Activated naive CD8-positive, alpha-beta T cell (primary cell): ENCODE measurements at regions not wholly inside any gene's neighbourhood (a gene's known extent, or its start where the extent isn't known, plus 50 kb on each side); places are given as distances from the start of the nearest gene placed in this dataset.

Experiments
- H3K27ac Mint-ChIP-seq: one replicate; pipeline ENCODE4 v1.8.0; 2021; ENCODE audit warnings: mixed read lengths
- H3K27me3 Mint-ChIP-seq: one replicate; pipeline ENCODE4 v1.8.0; 2021; ENCODE audit warnings: mixed read lengths
- H3K36me3 Mint-ChIP-seq: one replicate; pipeline ENCODE4 v1.8.0; 2021; ENCODE audit warnings: mixed read lengths
- H3K4me1 Mint-ChIP-seq: one replicate; pipeline ENCODE4 v1.8.0; 2021; ENCODE audit warnings: low read depth, mixed read lengths
- H3K4me3 Mint-ChIP-seq: one replicate; pipeline ENCODE4 v1.8.0; 2021; ENCODE audit warnings: mild to moderate bottlenecking, mixed read lengths
- H3K9me3 Mint-ChIP-seq: one replicate; pipeline ENCODE4 v1.8.0; 2021; ENCODE audit warnings: low read depth, mixed read lengths

DNA sequence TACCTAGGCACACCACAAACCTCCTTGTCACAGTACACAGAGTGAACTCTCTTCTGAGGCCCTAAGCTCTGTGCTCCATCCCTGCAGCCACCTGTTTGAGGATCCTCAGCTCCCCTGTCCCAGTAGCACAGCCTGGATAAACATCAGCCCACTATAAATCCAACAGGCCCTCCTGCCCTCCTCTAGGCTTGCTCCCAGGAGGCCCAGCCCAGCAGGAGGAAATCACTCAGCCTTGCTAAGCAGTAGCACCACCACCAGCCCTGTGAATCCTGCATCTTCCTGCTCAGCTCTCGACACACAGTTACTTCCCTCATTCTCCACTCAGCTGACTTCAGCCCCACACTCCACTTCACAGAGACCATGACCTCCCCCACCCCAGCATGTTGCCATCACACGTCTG lies 273.9 kb downstream of the BCOR start:
- Mint-ChIP-seq H3K27me3 (no peaks in the 10 kb centered on the region), H3K27ac (no peak overlapping the region), H3K9me3 (no peaks in the 10 kb centered on the region), H3K4me3 (no peak overlapping the region), H3K4me1 (no peaks in the 10 kb centered on the region), H3K36me3 (no peaks in the 10 kb centered on the region)

DNA sequence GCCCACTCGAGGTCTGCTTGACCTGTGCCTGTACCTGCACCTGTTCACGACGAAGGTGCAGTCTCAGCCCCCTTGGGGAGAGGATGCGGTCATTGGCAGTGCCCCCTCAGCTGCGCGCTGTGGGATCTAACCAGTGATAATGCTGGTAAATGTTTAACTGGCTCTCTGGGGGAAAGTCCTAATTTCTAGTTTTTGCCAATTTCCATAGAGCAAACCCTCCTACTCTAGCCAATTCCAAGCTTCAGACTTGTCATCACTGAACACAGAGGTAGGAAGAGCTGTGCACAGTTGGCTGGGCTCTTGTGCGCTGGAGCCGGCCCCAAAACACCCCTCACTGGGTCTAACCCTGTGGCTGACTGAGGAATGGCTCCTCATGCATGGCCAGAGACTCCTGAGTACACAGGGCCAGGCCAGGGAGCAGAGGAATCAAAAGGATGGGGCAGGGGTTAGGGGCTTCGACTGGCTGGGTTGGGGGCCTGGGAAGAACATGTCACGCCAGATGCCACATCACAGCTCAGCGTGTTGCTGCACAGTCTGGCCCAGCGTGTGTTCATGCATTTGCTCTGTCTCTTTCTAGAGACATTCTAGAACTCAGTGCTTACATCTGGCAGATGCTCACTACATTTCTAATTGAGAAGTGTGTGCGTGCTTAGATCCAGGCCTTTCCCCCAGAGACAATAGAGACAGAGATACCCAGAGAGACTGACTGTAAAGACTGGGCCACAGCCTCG lies 270.8 kb downstream of the BCOR start:
- H3K27ac Mint-ChIP-seq = no peak overlapping the region
- no peaks in the 10 kb centered on the region for H3K27me3 Mint-ChIP-seq
- H3K36me3 Mint-ChIP-seq = no peaks in the 10 kb centered on the region
- no peaks in the 10 kb centered on the region for H3K9me3 Mint-ChIP-seq
- no peaks in the 10 kb centered on the region for H3K4me1 Mint-ChIP-seq
- no peak overlapping the region for H3K4me3 Mint-ChIP-seq

DNA sequence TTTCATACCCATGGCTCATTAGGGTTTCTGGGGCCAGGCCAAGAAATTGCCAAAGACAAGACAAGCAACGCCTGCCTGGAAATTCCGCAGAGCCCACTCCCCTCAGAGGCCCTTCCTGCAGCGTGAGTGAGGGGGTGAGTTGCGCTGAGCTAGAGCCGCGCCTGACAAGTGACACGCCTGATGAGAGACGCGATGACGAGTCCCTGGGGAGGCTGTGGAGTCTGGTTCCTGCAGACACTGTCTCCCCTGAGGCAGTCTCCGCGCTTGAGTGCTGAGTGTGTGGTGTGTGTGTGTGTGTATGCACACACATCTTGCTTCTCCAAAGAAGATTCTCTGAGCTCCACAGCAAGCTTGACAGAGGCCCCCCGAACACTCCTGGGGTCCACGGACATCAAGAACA lies 269.8 kb downstream of the BCOR start:
- Mint-ChIP-seq H3K4me1 (no peaks in the 10 kb centered on the region), H3K36me3 (no peaks in the 10 kb centered on the region), H3K27me3 (no peaks in the 10 kb centered on the region), H3K27ac (no peak overlapping the region), H3K9me3 (no peaks in the 10 kb centered on the region), H3K4me3 (no peak overlapping the region)

DNA sequence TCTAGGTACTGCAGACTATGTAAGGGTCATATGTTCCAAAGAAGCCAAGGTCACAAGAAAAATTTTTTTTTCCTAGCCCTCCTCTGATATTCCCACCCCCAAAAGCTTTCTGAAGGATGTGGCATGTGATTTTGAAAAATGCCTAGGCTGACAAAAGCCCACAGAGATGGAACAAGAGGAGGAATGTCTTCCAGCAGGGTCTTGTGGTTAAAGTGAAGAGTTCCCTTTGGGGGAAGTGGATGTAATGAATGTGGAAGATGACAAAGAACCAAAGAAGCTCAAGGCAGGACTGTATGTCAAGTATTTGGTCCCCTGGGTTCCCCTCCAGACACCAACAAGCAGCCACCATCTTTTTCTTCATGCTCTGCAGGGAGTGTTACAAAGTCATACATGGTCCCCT lies 268.8 kb downstream of the BCOR start:
- H3K4me1 Mint-ChIP-seq = no peaks in the 10 kb centered on the region
- H3K27me3 Mint-ChIP-seq = no peaks in the 10 kb centered on the region
- no peak overlapping the region for H3K4me3 Mint-ChIP-seq
- H3K9me3 Mint-ChIP-seq = no peaks in the 10 kb centered on the region
- no peak overlapping the region for H3K27ac Mint-ChIP-seq
- H3K36me3 Mint-ChIP-seq = no peaks in the 10 kb centered on the region

DNA sequence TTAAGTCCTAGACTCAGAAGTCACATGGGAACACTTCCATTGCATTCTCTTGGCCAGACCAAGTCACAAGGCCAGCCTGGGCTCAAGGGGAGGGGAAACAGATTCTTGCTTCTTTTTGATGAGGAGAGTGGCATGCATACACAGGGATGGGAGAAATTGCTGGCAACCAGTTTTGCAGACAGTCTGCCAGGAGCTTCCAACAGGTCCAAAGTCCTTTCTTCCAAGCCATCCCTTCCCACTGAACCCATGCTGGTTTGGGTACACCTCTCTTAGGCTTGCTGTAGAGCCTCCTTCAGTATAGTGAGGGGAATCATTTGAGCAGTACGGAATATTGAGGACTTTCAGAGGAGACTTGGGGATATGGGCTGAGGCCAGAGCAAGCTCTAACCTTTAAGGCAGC lies 267.8 kb downstream of the BCOR start:
- Mint-ChIP-seq H3K36me3 (no peaks in the 10 kb centered on the region), H3K27me3 (no peaks in the 10 kb centered on the region), H3K9me3 (no peaks in the 10 kb centered on the region), H3K4me3 (no peak overlapping the region), H3K4me1 (no peaks in the 10 kb centered on the region), H3K27ac (no peak overlapping the region)

GRCh38 chrX:39830414-39830813 lies 267.3 kb downstream of the BCOR start:
- Mint-ChIP-seq H3K27ac (no peak overlapping the region), H3K27me3 (no peaks in the 10 kb centered on the region), H3K9me3 (no peaks in the 10 kb centered on the region), H3K4me3 (no peak overlapping the region), H3K36me3 (no peaks in the 10 kb centered on the region), H3K4me1 (no peaks in the 10 kb centered on the region)

DNA sequence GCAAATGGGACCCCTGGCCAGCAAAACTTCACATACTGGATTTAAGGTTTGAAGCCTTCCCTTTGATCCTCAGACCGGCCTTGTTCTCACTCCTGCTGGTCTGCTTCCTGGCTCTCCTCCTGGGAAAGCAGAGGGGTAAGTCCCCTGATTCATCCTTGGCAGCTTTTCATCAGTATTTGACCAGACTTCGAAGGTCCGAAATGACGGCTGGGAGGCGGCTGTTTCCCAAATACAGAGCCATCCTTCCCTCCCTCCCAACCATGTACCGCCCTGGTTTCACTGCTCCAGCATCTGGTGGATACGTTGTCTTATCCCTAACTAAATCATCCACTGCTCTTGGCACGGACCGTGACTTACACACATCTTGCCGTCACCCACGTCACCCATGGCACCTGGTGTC lies 265.5 kb downstream of the BCOR start:
- Mint-ChIP-seq H3K36me3 (no peaks in the 10 kb centered on the region), H3K4me1 (no peaks in the 10 kb centered on the region), H3K27me3 (no peaks in the 10 kb centered on the region), H3K27ac (no peak overlapping the region), H3K9me3 (no peaks in the 10 kb centered on the region), H3K4me3 (no peak overlapping the region)

- Mint-ChIP-seq H3K27ac (no peak overlapping the region), H3K27me3 (no peaks in the 10 kb centered on the region), H3K36me3 (no peaks in the 10 kb centered on the region), H3K4me1 (no peaks in the 10 kb centered on the region), H3K9me3 (no peaks in the 10 kb centered on the region), H3K4me3 (no peak overlapping the region)
Observed at GRCh38 chrX:39834600-39834999, 263.2 kb downstream of the BCOR start.

DNA sequence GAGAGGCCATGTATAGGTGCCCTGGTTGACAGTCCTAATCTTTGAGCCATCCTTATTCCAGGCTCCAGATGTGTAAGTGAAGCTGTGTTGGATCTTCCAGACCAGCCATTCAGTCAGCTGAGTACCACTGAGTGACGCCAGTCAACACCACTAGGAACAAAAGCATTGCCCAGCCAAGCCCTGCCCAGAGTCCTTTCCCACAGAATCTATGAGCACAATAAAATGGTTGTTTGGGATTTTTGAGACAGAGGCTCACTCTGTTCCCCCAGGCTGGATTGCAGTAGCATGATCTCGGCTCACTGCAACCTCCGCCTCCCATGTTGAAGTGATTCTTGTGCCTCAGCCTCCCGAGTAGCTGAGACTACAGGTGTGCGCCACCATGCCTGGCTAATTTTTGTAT lies 262.5 kb downstream of the BCOR start:
- no peak overlapping the region for H3K27ac Mint-ChIP-seq
- H3K9me3 Mint-ChIP-seq = no peaks in the 10 kb centered on the region
- no peaks in the 10 kb centered on the region for H3K4me1 Mint-ChIP-seq
- H3K36me3 Mint-ChIP-seq = no peaks in the 10 kb centered on the region
- H3K4me3 Mint-ChIP-seq = no peak overlapping the region
- H3K27me3 Mint-ChIP-seq = no peaks in the 10 kb centered on the region

DNA sequence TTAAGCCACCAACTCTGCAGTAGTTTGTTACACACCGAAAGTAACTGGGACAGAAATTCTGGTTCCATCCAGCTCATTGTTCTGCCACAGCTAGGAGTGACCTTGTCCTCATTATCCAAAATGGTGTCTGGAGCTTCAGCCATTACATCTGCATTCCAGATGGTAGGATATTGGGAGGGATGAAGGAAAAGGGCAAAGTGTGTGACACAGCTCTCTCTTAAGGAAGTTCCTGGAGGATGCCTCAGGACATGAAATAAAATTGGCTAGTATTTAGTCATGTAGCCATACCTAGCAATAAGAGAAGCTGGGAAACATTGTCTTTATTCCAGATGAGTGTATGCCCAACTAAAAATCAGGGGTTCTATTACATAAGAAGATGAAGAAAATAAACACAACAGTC lies 262.0 kb downstream of the BCOR start:
- no peaks in the 10 kb centered on the region for H3K9me3 Mint-ChIP-seq
- no peaks in the 10 kb centered on the region for H3K36me3 Mint-ChIP-seq

DNA sequence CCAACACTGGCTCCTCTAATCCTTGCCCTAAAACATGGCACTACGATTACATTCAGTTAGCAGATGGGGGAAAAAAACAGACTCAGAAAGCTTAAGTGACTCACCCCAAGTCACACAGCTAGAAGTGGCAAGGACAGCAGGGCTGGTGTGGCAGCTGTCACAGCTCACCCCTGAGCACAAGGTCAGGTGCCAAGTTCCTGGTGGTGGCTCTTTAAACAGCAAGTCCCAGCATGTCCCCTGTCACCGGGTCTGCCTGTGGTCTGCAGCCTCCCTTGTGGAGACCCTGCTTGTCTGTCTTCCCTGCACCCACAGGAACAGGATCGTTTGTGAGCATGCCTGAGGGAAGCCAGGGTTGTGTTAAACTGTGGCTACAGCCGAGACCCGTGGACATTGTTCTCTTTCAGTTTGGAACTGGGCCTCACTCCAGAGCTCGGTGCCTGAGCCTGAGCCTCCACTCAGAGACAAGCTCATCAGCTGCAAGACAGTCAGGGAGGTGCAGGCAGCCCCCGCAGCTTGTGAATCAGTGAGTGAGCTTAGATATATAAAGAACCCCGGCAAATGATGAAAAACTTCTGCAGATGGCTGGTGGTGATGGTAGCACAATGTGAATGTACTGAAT lies 260.8 kb downstream of the BCOR start:
- Mint-ChIP-seq H3K27me3 (no peaks in the 10 kb centered on the region), H3K9me3 (no peaks in the 10 kb centered on the region), H3K4me1 (no peaks in the 10 kb centered on the region), H3K36me3 (no peaks in the 10 kb centered on the region), H3K4me3 (no peak overlapping the region), H3K27ac (no peak overlapping the region)

More for the DNA sequence above, 262.0 kb downstream of the BCOR start:
- Mint-ChIP-seq H3K4me3 (no peak overlapping the region), H3K4me1 (no peaks in the 10 kb centered on the region), H3K27ac (no peak overlapping the region), H3K27me3 (no peaks in the 10 kb centered on the region)

DNA sequence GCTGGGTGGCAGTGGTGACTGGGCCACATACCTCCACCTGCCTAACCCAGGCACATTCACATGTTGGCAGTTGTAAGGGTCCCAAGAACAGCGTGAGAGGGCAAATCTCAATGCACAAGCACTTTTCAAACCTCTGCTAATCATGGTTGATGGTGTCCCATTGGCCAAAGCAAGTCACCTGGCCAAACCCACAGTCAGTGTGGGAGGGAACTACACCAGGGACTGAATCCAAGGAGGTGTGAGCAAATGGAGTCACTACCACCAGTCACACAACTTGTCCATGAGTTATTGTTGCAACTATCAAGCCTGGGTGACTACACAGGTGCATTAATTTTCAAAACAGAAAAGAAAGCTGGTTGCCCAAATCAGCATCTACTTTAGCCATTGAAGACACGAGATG lies 260.1 kb downstream of the BCOR start:
- Mint-ChIP-seq H3K36me3 (no peaks in the 10 kb centered on the region), H3K27me3 (no peaks in the 10 kb centered on the region), H3K27ac (no peak overlapping the region), H3K4me3 (no peak overlapping the region), H3K4me1 (no peaks in the 10 kb centered on the region), H3K9me3 (no peaks in the 10 kb centered on the region)

- Mint-ChIP-seq H3K4me3 (no peak overlapping the region), H3K27ac (no peak overlapping the region), H3K9me3 (no peaks in the 10 kb centered on the region), H3K27me3 (no peaks in the 10 kb centered on the region), H3K36me3 (no peaks in the 10 kb centered on the region), H3K4me1 (no peaks in the 10 kb centered on the region)
Observed at GRCh38 chrX:39839371-39839770, 258.4 kb downstream of the BCOR start.

DNA sequence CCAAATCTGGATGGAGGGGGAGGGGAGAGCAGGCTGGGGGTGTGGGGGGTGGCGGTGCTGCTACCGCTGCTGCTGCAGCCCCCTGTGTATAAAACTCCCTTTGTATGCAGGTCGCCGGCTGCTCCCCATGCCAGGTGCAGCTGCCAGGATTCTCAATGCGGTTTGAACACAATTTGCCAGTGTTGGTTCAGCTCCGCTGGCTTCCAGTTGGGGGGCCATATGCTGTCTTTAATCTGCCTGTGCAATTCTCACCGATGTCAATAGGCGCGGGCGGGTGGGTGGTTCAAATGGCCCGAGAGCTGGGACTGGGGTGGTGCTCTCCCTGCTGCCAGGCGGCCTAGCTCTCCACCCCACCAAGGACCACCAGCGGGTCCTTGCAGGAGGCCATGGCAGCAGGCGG lies 257.6 kb downstream of the BCOR start:
- H3K36me3 Mint-ChIP-seq = no peaks in the 10 kb centered on the region
- H3K4me3 Mint-ChIP-seq = no peak overlapping the region
- no peaks in the 10 kb centered on the region for H3K27me3 Mint-ChIP-seq

GRCh38 chrX:39840581-39841093 lies 257.1 kb downstream of the BCOR start:
- no peak overlapping the region for H3K27ac Mint-ChIP-seq
- no peaks in the 10 kb centered on the region for H3K27me3 Mint-ChIP-seq
- no peak overlapping the region for H3K4me3 Mint-ChIP-seq
- H3K36me3 Mint-ChIP-seq = no peaks in the 10 kb centered on the region
- H3K4me1 Mint-ChIP-seq = no peaks in the 10 kb centered on the region
- H3K9me3 Mint-ChIP-seq = no peaks in the 10 kb centered on the region

More for the DNA sequence above, 257.6 kb downstream of the BCOR start:
- no peaks in the 10 kb centered on the region for H3K4me1 Mint-ChIP-seq
- no peak overlapping the region for H3K27ac Mint-ChIP-seq
- H3K9me3 Mint-ChIP-seq = no peaks in the 10 kb centered on the region

DNA sequence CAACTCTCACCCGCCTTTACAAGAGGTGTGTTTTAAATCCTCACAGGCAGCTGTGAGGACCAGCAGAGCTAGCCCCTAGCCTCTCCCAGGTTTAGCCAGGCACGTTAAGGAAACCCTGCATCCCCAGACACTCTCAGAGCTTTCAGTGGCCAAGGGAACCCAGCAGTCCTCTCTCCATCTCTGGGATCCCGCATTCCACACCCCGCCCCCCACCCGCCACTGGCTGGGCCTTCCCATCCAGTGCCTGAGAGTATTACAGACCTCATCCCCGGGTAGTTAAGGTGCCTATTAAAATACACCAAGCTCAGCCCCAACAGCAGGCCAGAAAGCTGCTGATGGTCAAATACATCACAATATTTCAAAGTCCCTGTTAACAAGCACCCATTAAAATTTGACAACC lies 256.2 kb downstream of the BCOR start:
- no peak overlapping the region for H3K27ac Mint-ChIP-seq
- H3K27me3 Mint-ChIP-seq = no peaks in the 10 kb centered on the region
- no peak overlapping the region for H3K4me3 Mint-ChIP-seq
- H3K36me3 Mint-ChIP-seq = no peaks in the 10 kb centered on the region
- H3K9me3 Mint-ChIP-seq = no peaks in the 10 kb centered on the region
- no peaks in the 10 kb centered on the region for H3K4me1 Mint-ChIP-seq
